ENCODE measurements at regions not wholly inside any gene's neighbourhood (a gene's known extent, or its start where the extent isn't known, plus 50 kb on each side); places are given as distances from the start of the nearest gene placed in this dataset.

- no peak overlapping the region for H3K4me3 ChIP-seq (ENCODE audit: low read depth, low read length)
- in situ Hi-C loops (cut with HindIII; ENCODE audit: low pct_ligation_motif_present, low sequenced_read_pairs), result no loop called here
- no peaks in the 10 kb centered on the region for H3K27me3 ChIP-seq (replicated peaks)
- H3K27ac ChIP-seq, result no peak overlapping the region
- peak; percentile 11 for TF ChIP-seq CTCF (IDR thresholded peaks at IDR 0.05; ENCODE audit: low read depth, low read length, missing control alignments)
- no peaks in the 10 kb centered on the region for H3K36me3 ChIP-seq (replicated peaks)
- no peak for DNase-seq
Observed at GRCh38 chr6:88477413-88477812, 311.3 kb upstream of the CNR1 start.

DNA sequence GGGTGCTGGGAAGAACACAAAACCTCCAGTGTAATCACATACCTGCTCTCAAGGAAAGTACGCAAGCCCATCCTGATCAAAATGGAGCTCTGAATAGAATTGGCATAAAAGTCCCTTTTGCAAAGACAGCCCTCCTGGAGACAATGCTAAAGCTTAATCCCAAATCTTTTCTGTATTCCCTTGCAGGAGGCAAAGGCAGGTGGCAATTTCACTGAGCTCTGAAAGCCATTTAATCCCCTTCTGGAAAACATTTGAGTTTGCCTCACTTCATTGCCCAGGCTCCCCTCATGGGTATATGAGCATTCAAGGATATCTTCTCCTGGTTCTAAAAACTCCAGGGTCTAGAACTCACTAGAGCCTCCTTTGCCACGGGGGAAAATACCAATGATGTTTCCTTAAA lies 310.2 kb upstream of the CNR1 start:
- DNase-seq, result no peak
- Histone ChIP-seq H3K27ac (no peak overlapping the region), H3K27me3 (replicated peaks) (no peaks in the 10 kb centered on the region), H3K36me3 (replicated peaks) (no peaks in the 10 kb centered on the region), H3K4me3 (ENCODE audit: low read depth, low read length) (no peak overlapping the region)
- in situ Hi-C loops (cut with HindIII; ENCODE audit: low pct_ligation_motif_present, low sequenced_read_pairs), result no loop called here
- no peak for TF ChIP-seq CTCF (IDR thresholded peaks at IDR 0.05; ENCODE audit: low read depth, low read length, missing control alignments)

DNA sequence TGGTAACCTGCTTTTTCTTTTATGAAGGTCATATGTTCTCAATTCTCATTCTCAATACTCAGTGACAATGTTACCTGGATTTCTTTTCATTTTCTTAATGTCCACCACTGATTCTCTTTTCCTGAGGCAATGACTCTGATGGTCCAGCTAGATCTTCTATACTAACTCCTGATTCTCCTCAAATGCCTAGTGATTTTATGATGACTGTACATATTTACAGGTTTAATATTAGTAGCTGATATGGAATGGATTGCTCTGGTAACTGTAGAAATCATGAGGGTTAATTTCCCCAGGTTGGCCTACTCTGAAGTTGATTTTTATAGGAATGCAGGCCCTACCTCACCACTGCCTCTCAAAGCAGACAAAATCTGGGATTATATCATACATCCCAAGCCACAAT lies 308.6 kb upstream of the CNR1 start:
- H3K4me3 ChIP-seq (ENCODE audit: low read depth, low read length), result no peak overlapping the region
- in situ Hi-C loops (cut with HindIII; ENCODE audit: low pct_ligation_motif_present, low sequenced_read_pairs), result no loop called here
- H3K27ac ChIP-seq, result no peak overlapping the region
- DNase-seq, result no peak
- no peaks in the 10 kb centered on the region for H3K36me3 ChIP-seq (replicated peaks)
- H3K27me3 ChIP-seq (replicated peaks), result no peaks in the 10 kb centered on the region
- TF ChIP-seq CTCF (IDR thresholded peaks at IDR 0.05; ENCODE audit: low read depth, low read length, missing control alignments), result no peak

DNA sequence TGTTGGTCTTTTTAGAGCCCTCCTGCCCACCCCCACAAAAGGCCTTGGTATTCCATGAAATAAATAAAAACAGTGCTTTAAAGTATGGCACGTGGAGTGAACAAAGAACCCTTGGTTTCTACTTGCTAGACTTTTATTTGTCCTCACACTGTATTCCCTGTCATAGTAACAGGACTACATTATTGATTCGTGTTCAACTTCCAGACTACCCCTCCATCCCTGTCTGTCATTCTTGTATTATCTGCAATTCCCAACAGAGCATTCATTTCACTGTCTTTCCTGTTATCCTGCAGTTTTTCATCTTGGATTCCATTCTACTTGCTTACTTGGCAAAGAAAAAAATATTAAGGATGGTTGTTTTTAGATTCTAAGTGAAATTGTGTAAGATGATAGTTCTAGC lies 307.4 kb upstream of the CNR1 start:
- Histone ChIP-seq H3K4me3 (ENCODE audit: low read depth, low read length) (no peak overlapping the region), H3K27ac (no peak overlapping the region), H3K36me3 (replicated peaks) (no peaks in the 10 kb centered on the region), H3K27me3 (replicated peaks) (no peaks in the 10 kb centered on the region)
- DNase-seq, result no peak
- in situ Hi-C loops (cut with HindIII; ENCODE audit: low pct_ligation_motif_present, low sequenced_read_pairs), result no loop called here
- no peak for TF ChIP-seq CTCF (IDR thresholded peaks at IDR 0.05; ENCODE audit: low read depth, low read length, missing control alignments)

DNA sequence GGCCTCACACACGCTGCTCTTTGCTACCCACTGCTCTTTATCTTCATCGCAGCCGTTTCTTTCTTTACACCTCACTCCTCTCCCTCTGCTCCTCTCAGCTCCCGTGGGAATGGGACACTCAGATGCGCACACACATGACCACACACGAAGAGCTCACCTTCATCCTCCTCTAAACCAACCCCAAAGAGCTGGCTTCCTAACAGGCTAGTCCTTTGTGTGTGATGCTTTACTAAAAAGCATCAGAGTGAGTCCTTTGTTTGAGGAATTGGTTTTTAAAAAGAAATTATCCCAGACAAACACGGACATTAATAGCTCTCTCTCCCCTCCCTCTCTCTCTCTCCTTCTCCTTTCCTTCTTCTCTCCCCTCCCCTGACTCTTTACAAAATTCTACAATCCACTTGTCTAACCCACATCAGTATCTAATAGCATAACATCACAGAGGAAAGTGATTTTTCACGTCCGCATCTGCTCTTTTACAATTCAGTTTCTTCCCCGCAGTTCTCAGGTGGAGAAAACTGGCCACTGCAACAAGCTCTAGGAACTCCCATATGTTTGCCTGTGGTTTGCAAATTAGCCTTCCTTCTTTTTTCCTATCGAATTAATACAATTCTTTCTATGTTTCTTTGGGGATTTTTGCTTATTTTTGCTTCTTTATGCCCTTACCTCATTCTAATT lies 306.8 kb upstream of the CNR1 start:
- Histone ChIP-seq H3K27me3 (replicated peaks) (no peaks in the 10 kb centered on the region), H3K27ac (no peak overlapping the region), H3K4me3 (ENCODE audit: low read depth, low read length) (no peak overlapping the region), H3K36me3 (replicated peaks) (no peaks in the 10 kb centered on the region)
- no peak for DNase-seq
- TF ChIP-seq CTCF (IDR thresholded peaks at IDR 0.05; ENCODE audit: low read depth, low read length, missing control alignments), result no peak
- in situ Hi-C loops (cut with HindIII; ENCODE audit: low pct_ligation_motif_present, low sequenced_read_pairs), result no loop called here

DNA sequence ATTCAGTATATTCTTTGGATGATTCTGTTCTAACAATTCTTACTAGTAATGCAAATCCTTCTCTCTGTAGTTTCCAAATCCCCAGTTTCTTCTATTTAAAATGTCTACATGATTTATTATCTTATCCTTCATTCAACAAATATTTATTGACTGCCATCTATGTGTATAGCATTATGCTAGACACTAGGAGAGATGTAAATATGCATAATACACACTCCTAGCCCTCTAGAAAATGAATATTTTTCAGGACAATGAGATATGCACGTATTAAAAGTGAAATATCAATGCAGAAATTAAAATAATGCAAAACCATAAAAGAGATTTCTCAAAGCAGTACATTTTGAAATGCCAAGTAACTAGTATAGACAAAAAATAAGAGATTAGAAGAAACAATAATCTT lies 293.5 kb upstream of the CNR1 start:
- no peak for TF ChIP-seq CTCF (IDR thresholded peaks at IDR 0.05; ENCODE audit: low read depth, low read length, missing control alignments)
- H3K27ac ChIP-seq, result no peak overlapping the region
- no peak overlapping the region for H3K4me3 ChIP-seq (ENCODE audit: low read depth, low read length)
- no peaks in the 10 kb centered on the region for H3K36me3 ChIP-seq (replicated peaks)
- DNase-seq, result no peak
- no peaks in the 10 kb centered on the region for H3K27me3 ChIP-seq (replicated peaks)
- in situ Hi-C loops (cut with HindIII; ENCODE audit: low pct_ligation_motif_present, low sequenced_read_pairs), result no loop called here

Data from brain microvascular endothelial cell (primary cell).